ENCODE measurements at regions not wholly inside any gene's neighbourhood (a gene's known extent, or its start where the extent isn't known, plus 50 kb on each side); places are given as distances from the start of the nearest gene placed in this dataset.

DNA sequence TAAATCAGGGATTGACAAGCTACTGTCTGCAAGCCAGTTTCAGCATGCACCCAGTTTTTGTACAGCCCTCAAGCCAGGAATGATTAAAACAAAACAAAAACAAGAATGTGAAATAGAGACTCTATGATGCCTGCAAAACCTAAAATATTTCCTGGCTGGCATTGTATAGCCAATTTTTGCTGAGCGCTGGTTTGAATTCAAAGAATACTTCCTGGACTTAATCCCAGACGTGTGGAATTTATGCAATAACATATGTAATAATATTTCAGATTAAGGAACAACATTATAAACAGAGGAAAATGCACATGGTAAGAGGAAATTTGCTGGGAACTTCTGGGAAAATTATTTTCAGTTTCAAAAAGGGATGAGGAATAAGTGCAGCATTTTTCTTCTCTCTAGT, 148.1 kb upstream of the RPRM start:
- no peak for TF ChIP-seq POLR2A (IDR thresholded peaks at IDR 0.05; ENCODE audit: low read depth, low read length)
- TF ChIP-seq POLR2AphosphoS5 (IDR thresholded peaks at IDR 0.05; ENCODE audit: low read depth, low read length), result no peak
- TF ChIP-seq TAF1 (IDR thresholded peaks at IDR 0.05; ENCODE audit: borderline replicate concordance, low read depth, low read length), result no peak
